MM.1S (cell line): ENCODE measurements at regions not wholly inside any gene's neighbourhood (a gene's known extent, or its start where the extent isn't known, plus 50 kb on each side); places are given as distances from the start of the nearest gene placed in this dataset.
"Not testable (repeated sequence)": the region's sequence is repeated elsewhere in the genome, so short reads cannot be mapped to it uniquely, and the experiment has no call there.

Experiments
- DNase-seq: peaks from one replicate; pipeline ENCODE4 v3.0.0-alpha.2; 2015
- H2AFZ ChIP-seq: fragments of 300-600 bp; sonication (generic); 2 replicates; pipeline ENCODE4 v1.6.0; 2016; ENCODE audit warnings: antibody characterized with exemption, low read length
- H3F3A ChIP-seq: fragments of 300-600 bp; sonication (generic); 2 replicates; pipeline ENCODE4 v1.6.1; 2016; ENCODE audit warnings: mild to moderate bottlenecking, antibody characterized with exemption, low read length, moderate library complexity, mixed read lengths; ENCODE audit not compliant: insufficient read depth
- H3K27ac ChIP-seq: fragments of 300-600 bp; sonication (generic); 2 replicates; pipeline ENCODE4 v1.5.1; 2016; ENCODE audit warnings: mild to moderate bottlenecking, low read length
- H3K27me3 ChIP-seq: fragments of 300-600 bp; sonication (generic); replicated peaks from 2 replicates; pipeline ENCODE4 v1.6.0; 2016; ENCODE audit warnings: low read length; ENCODE audit not compliant: insufficient read depth
- H3K36me3 ChIP-seq: fragments of 300-600 bp; sonication (generic); replicated peaks from 2 replicates; pipeline ENCODE4 v1.6.1; 2016; ENCODE audit warnings: mild to moderate bottlenecking, low read length, mixed read lengths; ENCODE audit not compliant: insufficient read depth
- H3K4me1 ChIP-seq: fragments of 300-600 bp; sonication (generic); 2 replicates; pipeline ENCODE4 v1.6.1; 2016; ENCODE audit warnings: low read length, mixed read lengths
- H3K4me2 ChIP-seq: fragments of 300-600 bp; sonication (generic); 2 replicates; pipeline ENCODE4 v1.6.0; 2016; ENCODE audit warnings: low read depth, low read length
- H3K4me3 ChIP-seq: fragments of 300-600 bp; sonication (generic); 2 replicates; pipeline ENCODE4 v1.5.1; 2016; ENCODE audit warnings: low read length, mixed read lengths
- H3K79me2 ChIP-seq: fragments of 300-600 bp; sonication (generic); 2 replicates; pipeline ENCODE4 v1.6.1; 2016; ENCODE audit warnings: mixed run types, low read length, mixed read lengths
- H3K9ac ChIP-seq: fragments of 300-600 bp; sonication (generic); 2 replicates; pipeline ENCODE4 v1.6.1; 2016; ENCODE audit warnings: low read length, mixed read lengths
- H3K9me2 ChIP-seq: fragments of 300-600 bp; sonication (generic); replicated peaks from 2 replicates; pipeline ENCODE4 v1.6.1; 2016; ENCODE audit warnings: mild to moderate bottlenecking, low read length, mixed read lengths; ENCODE audit not compliant: insufficient read depth
- H3K9me3 ChIP-seq: fragments of 300-600 bp; sonication (generic); replicated peaks from 2 replicates; pipeline ENCODE4 v1.6.1; 2016; ENCODE audit warnings: mild to moderate bottlenecking, low read length, mixed read lengths; ENCODE audit not compliant: insufficient read depth
- H4K20me1 ChIP-seq: fragments of 300-600 bp; sonication (generic); 2 replicates; pipeline ENCODE4 v1.6.1; 2016; ENCODE audit warnings: mild to moderate bottlenecking, low read length, moderate library complexity, mixed read lengths; ENCODE audit not compliant: insufficient read depth
- EZH2 ChIP-seq: fragments of 300-600 bp; sonication (generic); optimal IDR thresholded peaks from 2 replicates; pipeline ENCODE3; 2017; ENCODE audit warnings: low read depth, mild to moderate bottlenecking, antibody characterized with exemption, low read length, mixed read lengths
- EZH2phosphoT487 ChIP-seq: fragments of 300-600 bp; sonication (generic); IDR thresholded peaks from 2 replicates; pipeline ENCODE4 v1.6.1; 2018; ENCODE audit warnings: antibody characterized with exemption, low read length
- TF ChIP-seq, protein P1 (sequence below): fragments of 300-600 bp; sonication (generic); IDR thresholded peaks from 2 replicates; pipeline ENCODE4 v1.5.1; 2016; ENCODE audit warnings: antibody characterized with exemption, low read length, mixed read lengths

DNA sequence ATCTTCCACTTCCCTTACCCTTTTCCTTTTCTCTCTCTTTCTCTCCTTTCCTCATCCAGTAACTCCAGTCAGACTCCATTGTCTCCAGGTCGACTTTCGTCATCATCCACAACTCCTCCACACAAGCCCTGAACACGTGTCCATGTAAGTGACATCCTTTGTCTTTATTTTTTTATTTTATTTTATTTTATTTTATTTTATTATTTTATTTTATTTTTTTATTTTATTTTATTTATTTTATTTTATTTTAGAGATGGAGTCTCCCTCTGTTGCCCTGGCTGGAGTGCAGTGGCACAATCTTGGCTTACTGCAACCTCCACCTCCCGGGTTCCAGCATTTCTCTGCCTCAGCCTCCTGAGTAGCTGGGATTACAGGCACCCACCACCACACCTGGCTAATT is 80.1 kb upstream of the VKORC1L1 start:
- H3K4me1 ChIP-seq, DNase-seq, H3K4me2 ChIP-seq, H2AFZ ChIP-seq, H3K36me3 ChIP-seq, H3K27ac ChIP-seq, H3F3A ChIP-seq, H3K9me2 ChIP-seq, H3K9me3 ChIP-seq, H4K20me1 ChIP-seq, H3K9ac ChIP-seq, H3K4me3 ChIP-seq, H3K79me2 ChIP-seq, H3K27me3 ChIP-seq: not testable (repeated sequence)

DNA sequence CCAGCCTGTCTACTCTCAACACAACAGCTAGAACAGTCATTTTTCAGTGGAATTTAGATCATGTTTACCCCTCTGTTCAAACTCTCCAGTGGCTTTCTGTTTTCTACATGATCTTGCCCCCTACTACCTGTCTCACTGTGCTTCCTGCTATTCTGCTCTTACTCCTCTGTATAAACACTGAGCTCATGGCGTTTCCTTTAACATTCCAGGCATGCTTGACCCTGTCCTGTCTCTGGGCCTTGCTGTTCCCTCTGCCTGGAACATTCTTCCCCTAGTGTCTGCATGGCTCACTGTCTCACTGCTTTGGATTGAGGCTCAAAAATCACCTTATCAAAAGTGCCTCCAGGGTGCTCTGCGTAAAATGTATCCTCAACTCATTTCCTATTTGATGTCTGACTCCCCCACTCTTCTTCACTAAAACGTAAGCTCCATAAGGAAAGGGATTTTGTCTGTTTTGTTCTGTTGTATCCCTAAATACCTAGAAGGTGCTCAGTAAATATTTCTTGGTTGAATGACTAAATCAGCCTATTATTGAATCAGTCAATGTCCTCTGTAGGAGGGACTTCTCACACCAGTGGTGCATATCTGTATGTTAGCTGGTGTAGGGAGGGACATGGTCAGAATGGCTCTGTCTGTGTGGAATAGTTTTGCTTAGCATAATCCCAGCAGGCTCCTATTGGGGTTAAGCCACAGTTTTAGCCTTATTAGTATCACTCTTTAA is 78.0 kb upstream of the VKORC1L1 start:
- H3K27ac ChIP-seq, H3K4me1 ChIP-seq, H3K36me3 ChIP-seq, H3F3A ChIP-seq, H3K9me3 ChIP-seq, H3K4me2 ChIP-seq, H3K9me2 ChIP-seq, H3K27me3 ChIP-seq, H2AFZ ChIP-seq, H4K20me1 ChIP-seq, H3K9ac ChIP-seq, H3K4me3 ChIP-seq, H3K79me2 ChIP-seq, DNase-seq: not testable (repeated sequence)

DNA sequence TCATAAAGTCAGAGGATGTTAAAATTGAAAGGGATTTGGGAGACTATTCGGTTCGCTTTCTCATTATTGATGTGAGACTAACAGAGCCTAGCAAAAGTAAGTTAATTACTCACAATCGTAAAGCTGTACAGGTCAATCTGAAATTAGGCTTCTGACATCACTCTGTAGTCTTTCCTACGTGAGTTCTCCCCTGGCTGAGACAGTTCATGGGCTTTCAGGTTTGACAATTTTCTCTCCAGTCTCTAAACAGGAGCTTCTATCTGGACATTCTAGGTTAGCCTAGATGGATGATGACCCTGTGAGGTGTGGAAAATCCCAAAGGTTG is 77.5 kb upstream of the VKORC1L1 start:
- H3K27me3 ChIP-seq, H3K79me2 ChIP-seq, H3K36me3 ChIP-seq, H3K9ac ChIP-seq, H3K9me3 ChIP-seq, H2AFZ ChIP-seq, DNase-seq, H3K27ac ChIP-seq, H4K20me1 ChIP-seq, H3K4me1 ChIP-seq, H3K4me3 ChIP-seq, H3F3A ChIP-seq, H3K9me2 ChIP-seq, H3K4me2 ChIP-seq: not testable (repeated sequence)

- no peak overlapping the region for H3K4me2 ChIP-seq
- H3K27me3 ChIP-seq = no peaks in the 10 kb centered on the region
- H3K4me1 ChIP-seq = no peaks in the 10 kb centered on the region
- H3K9me2 ChIP-seq = no peaks in the 10 kb centered on the region
- H3K36me3 ChIP-seq = no peaks in the 10 kb centered on the region
- H3K9ac ChIP-seq = no peak overlapping the region
- no peak overlapping the region for H2AFZ ChIP-seq
- no peak for DNase-seq
- H3K79me2 ChIP-seq = no peaks in the 10 kb centered on the region
- H4K20me1 ChIP-seq = no peaks in the 10 kb centered on the region
- H3K4me3 ChIP-seq = no peak overlapping the region
- TF ChIP-seq, protein P1, sequence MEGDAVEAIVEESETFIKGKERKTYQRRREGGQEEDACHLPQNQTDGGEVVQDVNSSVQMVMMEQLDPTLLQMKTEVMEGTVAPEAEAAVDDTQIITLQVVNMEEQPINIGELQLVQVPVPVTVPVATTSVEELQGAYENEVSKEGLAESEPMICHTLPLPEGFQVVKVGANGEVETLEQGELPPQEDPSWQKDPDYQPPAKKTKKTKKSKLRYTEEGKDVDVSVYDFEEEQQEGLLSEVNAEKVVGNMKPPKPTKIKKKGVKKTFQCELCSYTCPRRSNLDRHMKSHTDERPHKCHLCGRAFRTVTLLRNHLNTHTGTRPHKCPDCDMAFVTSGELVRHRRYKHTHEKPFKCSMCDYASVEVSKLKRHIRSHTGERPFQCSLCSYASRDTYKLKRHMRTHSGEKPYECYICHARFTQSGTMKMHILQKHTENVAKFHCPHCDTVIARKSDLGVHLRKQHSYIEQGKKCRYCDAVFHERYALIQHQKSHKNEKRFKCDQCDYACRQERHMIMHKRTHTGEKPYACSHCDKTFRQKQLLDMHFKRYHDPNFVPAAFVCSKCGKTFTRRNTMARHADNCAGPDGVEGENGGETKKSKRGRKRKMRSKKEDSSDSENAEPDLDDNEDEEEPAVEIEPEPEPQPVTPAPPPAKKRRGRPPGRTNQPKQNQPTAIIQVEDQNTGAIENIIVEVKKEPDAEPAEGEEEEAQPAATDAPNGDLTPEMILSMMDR = no peak
- TF ChIP-seq EZH2phosphoT487 (no peak), EZH2 (no peak)
- no peaks in the 10 kb centered on the region for H3K9me3 ChIP-seq
- no peaks in the 10 kb centered on the region for H3F3A ChIP-seq
- no peak overlapping the region for H3K27ac ChIP-seq
Measured at GRCh38 chr7:65796205-65796604, 76.7 kb upstream of the VKORC1L1 start.

GRCh38 chr7:65797086-65797485 is 75.8 kb upstream of the VKORC1L1 start:
- H3K9me3 ChIP-seq, H3K4me3 ChIP-seq, H3K4me1 ChIP-seq, H2AFZ ChIP-seq, H3K9me2 ChIP-seq, H3K27me3 ChIP-seq, H3K36me3 ChIP-seq, H4K20me1 ChIP-seq, H3K4me2 ChIP-seq, H3K79me2 ChIP-seq, H3F3A ChIP-seq, DNase-seq, H3K27ac ChIP-seq, H3K9ac ChIP-seq: not testable (repeated sequence)

GRCh38 chr7:65797566-65797965 is 75.3 kb upstream of the VKORC1L1 start:
- not testable (repeated sequence) for DNase-seq, H3K27ac ChIP-seq, H3K9ac ChIP-seq, H3K4me1 ChIP-seq, H3K9me2 ChIP-seq, H3K79me2 ChIP-seq, H3K4me3 ChIP-seq, H3K36me3 ChIP-seq, H3K9me3 ChIP-seq, H3F3A ChIP-seq, H2AFZ ChIP-seq, H4K20me1 ChIP-seq, H3K27me3 ChIP-seq, H3K4me2 ChIP-seq
